Activated T-helper 1 cell treated with anti-CD3 and anti-CD28 coated beads, Interleukin-12 subunit alpha, Interleukin-12 subunit beta, Interleukin-2, Interleukin-4 antibody, amounts not matched to agents 30 ng/mL and 10 ng/mL and 1 ng/mL, durations not matched to agents 14 hours and 24 hours and 36 hours (primary cell): ENCODE measurements at regions not wholly inside any gene's neighbourhood (a gene's known extent, or its start where the extent isn't known, plus 50 kb on each side); places are given as distances from the start of the nearest gene placed in this dataset.

ENCODE experiments used
- DNase-seq: peaks from one replicate; pipeline ENCODE4 v3.0.0; 2021; ENCODE audit warnings: low spot score
- H3K27ac Mint-ChIP-seq: one replicate; pipeline ENCODE4 v1.8.0; 2021; ENCODE audit warnings: mild to moderate bottlenecking, mixed read lengths
- H3K27me3 Mint-ChIP-seq: one replicate; pipeline ENCODE4 v1.8.0; 2022; ENCODE audit warnings: mild to moderate bottlenecking, moderate library complexity, mixed read lengths; ENCODE audit not compliant: insufficient read depth
- H3K36me3 Mint-ChIP-seq: one replicate; pipeline ENCODE4 v1.8.0; 2021; ENCODE audit warnings: low read depth, mixed read lengths
- H3K4me1 Mint-ChIP-seq: one replicate; pipeline ENCODE4 v1.8.0; 2021; ENCODE audit warnings: low read depth, mixed read lengths
- H3K4me3 Mint-ChIP-seq: one replicate; pipeline ENCODE4 v1.8.0; 2021; ENCODE audit warnings: mild to moderate bottlenecking, moderate library complexity, mixed read lengths
- H3K9me3 Mint-ChIP-seq: one replicate; pipeline ENCODE4 v1.8.0; 2021; ENCODE audit warnings: mixed read lengths
- intact Hi-C: fragments of 100-400 bp; cut with micrococcal nuclease; formaldehyde crosslinking; loops from one replicate; pipeline ENCODE4 v1.15.1; 2024

DNA sequence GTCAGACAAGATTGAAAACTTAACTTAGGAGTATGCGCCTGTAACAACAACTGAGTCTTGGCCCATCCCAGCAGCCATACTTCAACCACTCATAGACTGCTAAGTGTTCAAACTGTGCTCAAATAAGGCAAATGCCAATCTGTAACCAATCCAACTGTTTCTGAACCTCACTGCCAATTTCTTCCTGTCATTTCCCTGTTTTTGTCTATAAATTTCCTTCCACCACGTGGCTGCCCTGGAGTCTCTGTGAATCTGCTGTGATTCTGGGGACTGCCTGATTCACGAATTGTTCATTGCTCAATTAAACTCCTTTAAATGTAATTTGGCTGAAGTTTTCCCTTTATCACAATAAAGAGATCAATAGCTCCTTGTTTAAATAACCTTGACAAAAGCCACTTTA lies 50.8 kb upstream of the FREM2 start:
- H3K27ac Mint-ChIP-seq: no peak overlapping the region
- H3K9me3 Mint-ChIP-seq: no peaks in the 10 kb centered on the region
- H3K36me3 Mint-ChIP-seq: no peaks in the 10 kb centered on the region
- no peaks in the 10 kb centered on the region for H3K4me1 Mint-ChIP-seq
- intact Hi-C loops: no loop called here
- no peak overlapping the region for H3K4me3 Mint-ChIP-seq
- H3K27me3 Mint-ChIP-seq: no peaks in the 10 kb centered on the region
- DNase-seq: no peak

GRCh38 chr13:38636761-38637160 lies 50.1 kb upstream of the FREM2 start:
- H3K9me3 Mint-ChIP-seq: no peaks in the 10 kb centered on the region
- intact Hi-C loops: no loop called here
- H3K36me3 Mint-ChIP-seq: no peaks in the 10 kb centered on the region
- no peaks in the 10 kb centered on the region for H3K4me1 Mint-ChIP-seq
- no peak overlapping the region for H3K4me3 Mint-ChIP-seq
- H3K27ac Mint-ChIP-seq: no peak overlapping the region
- no peaks in the 10 kb centered on the region for H3K27me3 Mint-ChIP-seq
- no peak for DNase-seq
